Tongue (tissue), 1 donor: ENCODE measurements at regions not wholly inside any gene's neighbourhood (a gene's known extent, or its start where the extent isn't known, plus 50 kb on each side); places are given as distances from the start of the nearest gene placed in this dataset.
A peak's percentile ranks its signal among the peaks of the same experiment; 100 is the strongest.

ENCODE experiments used
- DNase-seq: peaks from one replicate; pipeline ENCODE4 v3.0.0-alpha.2; 2015

GRCh38 chr1:98197356-98197755 lies 276.5 kb upstream of the DPYD start:
- no peak for DNase-seq

- no peak for DNase-seq
These were observed 275.2 kb upstream of the DPYD start for GRCh38 chr1:98196012-98196411.

- no peak for DNase-seq
These were observed 267.9 kb upstream of the DPYD start for GRCh38 chr1:98188774-98189173.

- DNase-seq, result no peak
These were observed 264.0 kb upstream of the DPYD start for GRCh38 chr1:98184856-98185255.

GRCh38 chr1:98181036-98181764 lies 260.4 kb upstream of the DPYD start:
- no peak for DNase-seq

GRCh38 chr1:98179151-98179773 lies 258.4 kb upstream of the DPYD start:
- no peak for DNase-seq

- no peak for DNase-seq
These were observed 256.9 kb upstream of the DPYD start for GRCh38 chr1:98177751-98178150.

GRCh38 chr1:98176936-98177335 lies 256.1 kb upstream of the DPYD start:
- DNase-seq, result no peak

GRCh38 chr1:98176414-98176813 lies 255.6 kb upstream of the DPYD start:
- DNase-seq, result no peak

GRCh38 chr1:98172578-98172977 lies 251.7 kb upstream of the DPYD start:
- DNase-seq, result no peak

- no peak for DNase-seq
These were observed 251.2 kb upstream of the DPYD start for GRCh38 chr1:98172022-98172421.

GRCh38 chr1:98164509-98164908 lies 243.7 kb upstream of the DPYD start:
- DNase-seq, result no peak

- DNase-seq, result no peak
These were observed 236.9 kb upstream of the DPYD start for GRCh38 chr1:98157524-98158313.

- DNase-seq, result no peak
These were observed 226.4 kb upstream of the DPYD start for GRCh38 chr1:98147280-98147679.

- DNase-seq, result no peak
These were observed 224.8 kb upstream of the DPYD start for GRCh38 chr1:98145655-98146054.

- no peak for DNase-seq
These were observed 222.6 kb upstream of the DPYD start for GRCh38 chr1:98143403-98143802.

GRCh38 chr1:98133131-98133530 lies 212.3 kb upstream of the DPYD start:
- DNase-seq, result peak; percentile 27

GRCh38 chr1:98130408-98130807 lies 209.6 kb upstream of the DPYD start:
- no peak for DNase-seq

- no peak for DNase-seq
These were observed 208.7 kb upstream of the DPYD start for GRCh38 chr1:98129491-98129890.

- DNase-seq, result no peak
These were observed 205.9 kb upstream of the DPYD start for GRCh38 chr1:98126740-98127139.

- DNase-seq, result peak; percentile 5
These were observed 200.8 kb upstream of the DPYD start for GRCh38 chr1:98121646-98122045.

GRCh38 chr1:98119796-98120195 lies 199.0 kb upstream of the DPYD start:
- DNase-seq, result peak; percentile 59

- no peak for DNase-seq
These were observed 193.0 kb upstream of the DPYD start for GRCh38 chr1:98113811-98114210.
